Islet precursor cell (in vitro differentiated cells): ENCODE measurements at regions not wholly inside any gene's neighbourhood (a gene's known extent, or its start where the extent isn't known, plus 50 kb on each side); places are given as distances from the start of the nearest gene placed in this dataset.

ENCODE experiments used
- DNase-seq: peaks from one replicate; pipeline ENCODE4 v3.0.0-alpha.2; 2018

DNA sequence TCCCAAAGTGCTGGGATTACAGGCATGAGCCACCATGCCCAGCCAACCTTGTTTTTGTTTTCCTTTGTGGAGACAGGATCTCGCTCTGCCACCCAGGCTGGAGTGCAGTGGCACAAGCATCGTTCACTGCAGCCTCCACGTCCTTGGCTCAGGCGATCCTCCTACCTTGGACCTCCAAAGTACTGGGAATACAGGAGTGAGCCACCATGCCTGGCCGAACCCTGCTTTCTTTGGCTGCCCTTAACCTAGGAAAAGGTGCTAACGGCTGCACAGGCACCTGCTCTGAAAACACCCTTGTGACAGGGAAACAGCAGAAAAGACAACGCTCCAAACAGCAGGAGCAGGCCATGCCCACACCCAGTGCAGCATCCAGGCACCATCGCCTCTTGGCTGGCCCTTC, 71.9 kb downstream of the OAT start:
- peak; percentile 30 for DNase-seq

DNA sequence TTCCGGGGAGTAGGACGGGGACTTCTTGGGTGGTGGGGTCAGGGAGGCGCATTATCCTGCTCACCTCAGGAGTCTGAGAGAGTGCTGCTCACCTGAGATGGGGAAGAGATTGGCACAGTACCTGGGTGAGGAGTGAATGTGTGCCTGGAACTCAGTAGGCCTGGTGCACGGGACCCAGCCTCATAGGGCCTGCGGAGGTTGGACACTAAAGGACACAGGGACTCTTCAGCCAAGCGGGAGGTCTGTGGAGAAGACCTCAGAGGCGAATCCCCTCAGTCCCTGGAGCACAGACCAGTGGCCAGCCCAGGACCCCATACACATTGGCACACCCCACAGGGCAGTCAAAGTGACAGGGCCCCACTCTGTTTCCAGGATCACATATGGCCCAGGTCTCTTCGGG, 73.2 kb downstream of the OAT start:
- DNase-seq = no peak

DNA sequence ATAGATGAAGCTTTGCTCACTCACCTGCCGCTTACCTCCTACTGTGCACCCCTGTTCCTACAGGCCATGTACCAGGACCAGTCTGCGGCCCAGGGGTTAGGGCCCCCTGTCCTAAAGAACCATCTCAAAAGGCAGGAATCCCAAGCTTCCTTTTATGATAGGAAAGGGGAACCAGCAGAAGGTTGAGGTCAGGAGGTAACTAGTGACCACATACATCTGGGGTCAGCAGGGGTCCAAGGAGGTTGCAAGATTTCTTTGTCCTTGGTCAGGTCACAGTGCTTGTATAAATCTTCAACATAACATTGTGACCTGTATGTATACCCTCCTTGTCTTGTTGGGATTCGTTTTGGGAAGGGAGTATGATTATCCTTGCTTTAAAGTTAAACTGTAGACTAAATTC, 73.8 kb downstream of the OAT start:
- no peak for DNase-seq

DNA sequence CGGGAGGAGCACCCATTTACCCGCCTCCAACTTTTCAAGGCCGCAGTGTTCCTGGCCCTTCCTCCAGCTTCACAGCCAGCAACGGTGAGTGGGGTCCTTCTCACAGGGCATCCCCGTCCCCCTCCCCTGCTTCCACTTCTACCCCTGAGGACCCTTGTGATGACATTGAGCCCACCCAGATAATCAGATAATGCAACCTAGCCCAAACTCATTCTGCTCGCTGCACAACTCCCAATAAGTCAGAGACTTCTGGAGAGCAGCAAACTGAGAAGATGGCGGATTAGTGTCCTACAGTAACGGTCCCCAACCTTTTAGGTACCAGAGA, 74.5 kb downstream of the OAT start:
- DNase-seq = no peak

DNA sequence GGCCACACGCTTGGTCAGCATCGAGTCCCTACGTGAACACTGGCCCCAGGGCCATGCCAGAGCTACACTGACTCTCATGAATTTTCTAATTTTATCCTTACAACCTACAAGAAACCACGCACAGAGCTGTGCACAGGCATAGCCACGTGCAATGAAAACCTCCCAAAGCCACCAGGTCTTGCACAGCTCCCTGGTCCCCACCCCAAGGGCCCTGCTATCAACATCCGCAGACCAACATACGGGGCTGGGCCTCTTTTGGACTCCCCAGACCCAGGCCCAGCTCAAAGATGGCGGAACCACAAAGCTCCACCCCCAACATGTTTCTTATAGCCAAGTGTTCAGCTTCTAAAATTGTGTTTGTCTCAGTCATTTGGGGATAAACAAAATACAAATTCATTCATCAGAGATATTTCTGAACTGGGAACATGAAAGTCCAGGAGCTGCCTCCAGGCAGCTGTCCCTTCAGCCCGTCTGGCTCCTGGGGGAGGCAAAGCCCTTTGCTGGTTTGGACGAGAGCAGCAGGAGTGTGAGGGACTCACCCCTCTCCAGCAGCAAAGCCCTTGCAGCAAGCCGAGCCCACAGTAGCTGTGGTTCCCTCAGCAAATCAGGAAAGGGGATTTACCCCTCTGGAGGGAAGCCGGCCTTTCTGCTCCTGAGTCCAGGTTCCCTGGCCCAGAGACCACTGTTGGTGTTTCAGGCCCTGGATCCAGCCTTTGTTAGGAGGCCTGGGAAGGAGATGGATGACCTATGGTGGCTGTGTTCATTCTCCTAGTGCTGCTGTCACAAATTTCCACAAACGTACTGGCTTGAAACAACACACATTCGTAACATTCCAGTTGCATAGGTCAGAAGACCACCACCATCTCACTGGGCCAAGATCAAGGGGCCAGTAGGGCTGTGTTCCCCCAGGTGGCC, 75.1 kb downstream of the OAT start:
- DNase-seq = peak; percentile 47

DNA sequence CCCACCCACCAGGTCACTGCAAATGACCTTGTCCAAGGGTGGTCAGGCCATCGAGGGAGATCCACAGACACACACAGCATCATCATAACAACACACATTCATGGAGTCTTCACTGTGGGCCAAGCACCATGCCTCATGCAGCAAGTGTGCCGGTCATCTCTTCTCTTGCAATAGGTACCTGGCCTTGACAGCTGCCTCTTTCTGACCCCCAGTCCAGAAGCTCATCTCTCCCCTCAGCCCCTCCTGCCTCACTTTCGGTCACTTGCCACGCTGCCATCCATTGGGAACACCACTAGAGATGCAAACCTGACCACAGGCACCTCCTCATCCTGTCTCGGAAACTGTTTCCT, 75.9 kb downstream of the OAT start:
- peak; percentile 29 for DNase-seq

DNA sequence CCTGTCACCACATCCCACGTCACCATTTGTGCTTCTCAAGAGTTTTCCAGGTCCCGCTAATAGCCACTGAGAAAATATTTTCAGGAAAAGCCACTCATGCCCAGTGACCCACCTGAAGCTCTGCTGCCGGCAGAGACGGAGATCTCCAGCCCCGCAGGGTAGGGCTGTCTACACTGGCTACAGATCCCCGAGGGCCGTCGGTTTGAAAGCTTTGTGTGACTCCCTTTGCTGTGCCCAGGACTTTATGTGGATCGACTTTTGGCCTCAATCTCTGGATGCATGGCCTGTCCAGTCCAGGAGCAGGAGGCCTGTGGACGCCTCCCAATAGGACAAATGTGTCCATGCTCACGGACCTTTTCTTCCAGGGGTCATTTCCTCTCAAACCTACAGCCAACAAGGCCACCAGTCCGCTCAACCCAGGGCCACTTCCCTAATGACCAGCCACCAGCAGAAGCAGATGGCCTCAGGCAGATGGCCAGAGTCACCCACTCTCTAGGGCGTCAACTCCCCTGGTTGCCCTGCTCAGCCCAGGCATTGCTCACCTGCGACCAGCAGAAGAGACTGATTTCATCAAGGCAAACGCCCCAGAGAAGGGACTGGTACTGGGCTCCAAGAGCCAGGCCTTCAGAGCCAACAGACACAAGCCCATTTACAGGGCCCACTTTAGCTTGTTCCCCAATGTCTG, 76.4 kb downstream of the OAT start:
- peak; percentile 36 for DNase-seq

DNA sequence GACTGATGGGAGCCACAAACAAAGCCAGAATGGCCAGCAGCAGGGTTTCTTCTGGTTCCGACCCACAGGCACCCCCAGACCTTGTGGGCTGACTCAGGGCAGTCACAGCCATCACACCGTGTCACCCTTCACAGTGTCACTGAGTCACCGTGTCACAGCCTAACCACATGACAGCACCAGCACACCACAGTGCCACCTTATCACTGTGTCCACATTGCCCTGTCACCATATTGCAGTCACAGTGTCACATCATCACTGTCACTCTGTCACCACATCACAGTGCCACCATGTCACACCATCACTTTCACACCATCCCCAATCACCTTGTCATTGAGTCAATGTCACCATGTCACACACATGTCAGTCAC, 77.0 kb downstream of the OAT start:
- no peak for DNase-seq

DNA sequence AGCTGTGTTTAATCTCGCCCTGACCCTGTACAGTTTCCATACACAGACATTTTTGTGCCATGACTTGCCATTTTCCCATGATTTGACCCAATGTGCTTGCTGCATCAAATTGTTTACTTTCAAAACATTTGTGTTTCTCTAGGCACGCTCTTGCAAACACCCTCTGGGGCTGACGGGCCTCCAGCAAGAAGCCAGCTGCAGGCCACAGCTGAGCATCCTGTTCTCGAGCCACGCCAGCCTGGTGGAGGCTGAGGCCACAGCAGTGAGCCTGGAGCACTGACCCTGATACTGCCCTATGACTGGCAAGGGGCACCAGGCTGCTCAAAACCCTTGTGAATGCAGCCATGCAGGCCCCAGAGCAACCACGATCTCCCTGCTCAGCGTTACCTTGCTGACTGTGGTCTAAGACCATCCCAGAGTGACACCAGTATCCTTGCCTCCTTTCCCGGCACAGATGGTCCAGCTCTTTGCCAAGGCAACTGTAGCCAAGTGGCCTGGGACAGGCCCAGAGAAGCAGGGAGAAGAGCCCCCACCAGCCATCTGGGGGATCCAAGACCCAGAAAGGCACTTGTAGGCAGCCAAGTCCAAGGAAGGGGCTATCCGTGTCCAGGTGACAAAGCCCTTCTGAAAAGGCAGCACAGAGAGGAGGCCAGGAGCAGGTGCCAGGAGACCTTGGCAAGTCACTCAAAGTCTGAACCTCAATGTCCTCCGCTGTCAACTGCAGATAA, 78.5 kb downstream of the OAT start:
- no peak for DNase-seq

DNA sequence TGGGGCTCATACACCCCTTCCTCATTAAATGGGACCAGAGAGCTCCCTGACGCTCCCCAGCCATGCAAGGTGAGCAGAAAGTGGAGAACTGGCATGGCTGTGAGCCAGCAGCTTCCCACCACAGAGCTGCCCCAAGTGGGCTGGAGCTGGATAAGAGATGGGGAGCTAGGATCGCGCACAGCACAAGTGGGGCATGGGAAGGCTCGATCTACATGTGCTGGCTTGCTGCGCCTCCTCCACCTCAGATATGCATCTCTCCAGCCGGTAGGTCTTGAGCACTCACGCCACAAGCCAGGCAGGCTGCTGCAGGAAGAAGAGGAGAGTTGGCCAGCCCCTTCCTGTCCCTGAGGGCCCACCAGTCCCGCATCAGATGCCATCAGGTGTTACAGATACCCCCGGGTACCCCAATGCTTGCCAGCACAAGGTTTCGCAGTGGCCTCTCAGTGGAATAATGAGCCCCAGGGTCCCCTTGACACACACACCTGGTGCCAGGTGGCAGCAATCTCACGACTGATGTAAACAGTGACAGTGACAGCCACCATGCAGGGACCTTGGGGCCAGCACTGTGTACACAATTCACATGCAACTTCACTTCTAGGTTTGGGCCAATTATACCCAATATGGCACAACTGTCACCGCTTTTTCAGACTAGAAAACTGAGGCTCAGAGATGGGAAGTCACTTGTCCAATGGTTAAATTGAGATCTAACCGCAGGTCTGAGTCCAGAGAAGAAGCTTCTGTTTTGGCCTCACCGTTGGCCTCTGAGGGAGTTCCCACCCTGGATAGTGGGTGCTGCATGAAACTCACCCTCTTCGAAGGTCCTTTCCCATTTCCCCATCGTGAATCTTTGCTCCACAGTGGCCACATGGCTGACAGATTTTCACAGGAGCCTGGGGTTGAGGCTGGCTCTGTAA, 79.3 kb downstream of the OAT start:
- no peak for DNase-seq

DNA sequence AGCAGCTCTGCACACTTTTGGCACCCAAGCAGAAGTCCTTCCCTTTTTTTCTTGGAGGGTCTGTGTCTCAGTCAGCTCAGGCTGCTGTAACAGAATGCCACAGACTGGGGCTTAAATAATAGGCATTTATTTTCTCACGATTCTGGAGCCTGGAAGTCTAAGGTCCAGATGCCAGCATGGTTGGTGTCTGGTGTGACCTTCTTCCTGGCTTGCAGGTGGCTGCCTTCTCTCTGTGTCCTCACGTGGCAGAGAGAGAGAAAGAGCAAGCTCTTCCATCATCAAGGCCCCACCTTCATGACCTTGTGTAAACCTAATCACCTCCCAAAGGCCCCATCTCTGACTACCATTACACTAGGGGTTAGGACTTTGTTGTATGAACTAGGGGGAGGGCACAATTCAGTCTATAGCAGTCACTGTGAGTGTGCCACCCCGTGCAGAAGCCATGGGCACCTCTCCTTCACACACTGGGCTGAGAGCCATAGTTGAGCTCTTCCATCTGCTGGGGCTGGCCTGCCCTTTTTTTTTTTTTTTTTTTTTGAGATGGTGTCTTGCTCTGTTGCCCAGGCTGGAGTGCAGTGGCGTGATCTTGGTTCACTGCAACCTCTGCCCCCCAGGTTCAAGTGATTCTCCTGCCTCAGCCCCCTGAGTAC, 80.3 kb downstream of the OAT start:
- no peak for DNase-seq

DNA sequence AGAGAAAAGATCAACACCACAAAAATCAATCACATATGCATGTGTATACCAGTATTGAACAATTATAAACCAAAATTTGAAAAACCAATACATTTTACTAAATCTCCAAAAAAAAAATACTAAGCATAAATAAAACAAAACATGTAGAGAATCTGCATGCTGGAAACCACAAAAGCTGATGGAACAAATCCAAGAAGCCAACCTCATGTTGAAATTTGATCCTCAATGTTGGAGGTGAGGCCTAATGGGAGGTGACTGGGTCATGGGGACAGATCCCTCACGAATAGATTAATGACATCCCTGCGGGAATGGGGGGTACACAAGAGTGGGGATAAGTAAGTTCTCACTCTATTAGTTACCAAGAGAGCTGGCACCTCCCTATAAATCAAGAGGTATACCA, 82.5 kb downstream of the OAT start:
- DNase-seq = no peak

DNA sequence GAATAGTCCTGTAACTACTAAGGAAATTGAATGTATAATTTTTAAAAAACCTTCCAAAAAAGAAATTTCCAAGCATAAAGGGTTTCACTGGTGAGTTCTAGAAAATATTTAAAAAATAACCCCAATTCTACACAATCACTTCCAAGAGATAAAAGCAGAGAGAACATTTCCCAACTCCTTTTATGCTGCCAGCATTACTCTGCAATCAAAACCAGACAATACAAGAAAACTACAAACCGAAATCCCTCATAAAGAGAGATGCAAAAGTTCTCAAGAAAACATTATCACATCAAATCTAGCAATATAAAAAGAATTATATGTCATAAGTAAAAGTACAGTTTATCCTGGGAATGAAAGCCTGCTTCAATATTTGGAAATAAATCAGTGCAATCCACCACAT, 84.8 kb downstream of the OAT start:
- DNase-seq = no peak

DNA sequence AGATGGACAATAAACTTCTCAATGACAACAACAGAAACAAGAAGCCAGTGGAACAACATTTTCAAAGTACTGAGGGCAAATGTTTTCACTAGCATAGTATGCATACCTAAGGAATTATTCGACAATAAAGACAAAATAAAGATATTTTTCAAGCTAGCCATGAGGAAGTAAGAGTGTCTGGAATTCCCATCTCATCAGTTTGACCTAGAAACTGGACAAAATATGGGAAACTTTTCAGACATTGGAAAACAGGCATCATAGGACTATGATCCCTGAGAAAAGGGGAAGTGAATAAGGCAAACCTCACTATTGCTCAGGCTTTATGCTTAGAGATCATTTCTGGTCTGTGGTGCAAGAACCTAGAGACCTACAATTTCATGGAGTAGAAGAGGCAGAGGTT, 86.3 kb downstream of the OAT start:
- no peak for DNase-seq

DNA sequence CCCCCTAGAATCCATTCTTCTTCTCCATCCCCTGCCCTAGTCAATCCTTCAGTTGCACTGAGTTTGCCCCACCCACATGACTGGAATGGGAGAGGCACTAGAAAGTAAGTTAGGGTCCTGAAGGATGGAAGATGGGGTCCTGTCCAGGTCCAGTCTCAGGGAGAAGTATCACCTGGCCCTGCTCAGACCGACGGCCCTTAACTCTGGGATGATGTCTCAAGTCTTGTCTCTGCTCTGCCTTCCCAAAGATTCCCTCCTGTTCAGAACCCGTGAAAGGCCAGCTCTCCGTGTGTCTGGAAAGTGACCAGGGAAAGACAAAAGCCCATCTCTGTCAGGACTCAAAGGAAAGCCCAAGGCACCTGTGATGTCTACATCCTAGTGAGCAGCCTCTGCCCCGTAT, 88.8 kb downstream of the OAT start:
- DNase-seq = no peak

DNA sequence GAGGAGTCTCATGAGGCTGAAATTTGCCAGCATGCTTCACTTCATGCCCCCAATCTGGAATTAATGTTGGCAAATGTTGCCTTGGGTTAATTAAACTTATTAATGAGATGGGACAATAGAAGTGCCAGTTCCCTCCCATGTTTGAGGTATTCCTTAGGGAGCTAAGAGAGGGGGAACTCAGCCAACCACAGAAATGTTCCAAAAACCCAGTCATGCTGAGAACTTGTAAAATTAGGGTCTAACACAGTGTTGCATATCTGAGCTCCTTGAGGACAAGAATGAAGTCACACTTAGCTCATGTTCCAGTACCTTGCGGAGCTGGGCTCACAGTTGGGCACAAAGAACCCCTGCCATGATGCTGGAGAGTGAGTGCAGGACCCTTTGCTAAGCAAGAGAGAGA, 89.4 kb downstream of the OAT start:
- DNase-seq = no peak

DNA sequence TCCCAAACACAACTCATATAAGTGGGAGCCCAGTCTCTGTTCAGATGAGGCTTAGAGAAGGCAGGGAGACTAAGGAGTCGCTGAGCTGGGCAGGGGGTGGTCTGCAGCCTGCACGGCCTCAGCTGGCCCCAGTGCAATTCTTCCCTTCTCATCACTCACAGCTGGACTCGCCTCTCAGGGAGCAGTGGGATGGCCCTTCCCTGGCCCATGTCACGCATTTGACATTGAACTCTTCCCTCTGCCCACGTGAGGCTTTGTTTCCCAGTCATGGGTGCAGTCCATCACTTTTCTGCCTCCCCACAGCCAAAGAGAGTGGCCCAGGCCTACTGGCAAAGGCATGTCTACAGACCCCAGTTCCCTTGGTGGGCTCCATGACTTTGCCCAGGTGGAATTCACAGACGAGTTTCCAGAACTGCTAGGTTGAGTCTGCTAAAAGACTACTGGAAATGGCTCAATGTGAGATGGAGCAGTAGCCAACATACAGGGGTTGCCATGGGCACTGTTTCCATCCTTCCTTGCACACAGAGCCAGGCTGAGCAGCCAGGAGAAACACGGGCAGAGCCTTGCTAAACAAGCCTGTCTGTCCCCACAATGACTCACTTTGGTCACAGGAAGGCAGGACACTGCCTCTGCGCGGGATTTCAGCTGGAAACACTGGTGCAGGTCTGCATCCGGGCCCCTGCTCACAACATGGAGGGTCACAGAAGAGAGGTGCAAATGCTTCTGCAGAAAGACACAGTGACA, 90.1 kb downstream of the OAT start:
- no peak for DNase-seq

DNA sequence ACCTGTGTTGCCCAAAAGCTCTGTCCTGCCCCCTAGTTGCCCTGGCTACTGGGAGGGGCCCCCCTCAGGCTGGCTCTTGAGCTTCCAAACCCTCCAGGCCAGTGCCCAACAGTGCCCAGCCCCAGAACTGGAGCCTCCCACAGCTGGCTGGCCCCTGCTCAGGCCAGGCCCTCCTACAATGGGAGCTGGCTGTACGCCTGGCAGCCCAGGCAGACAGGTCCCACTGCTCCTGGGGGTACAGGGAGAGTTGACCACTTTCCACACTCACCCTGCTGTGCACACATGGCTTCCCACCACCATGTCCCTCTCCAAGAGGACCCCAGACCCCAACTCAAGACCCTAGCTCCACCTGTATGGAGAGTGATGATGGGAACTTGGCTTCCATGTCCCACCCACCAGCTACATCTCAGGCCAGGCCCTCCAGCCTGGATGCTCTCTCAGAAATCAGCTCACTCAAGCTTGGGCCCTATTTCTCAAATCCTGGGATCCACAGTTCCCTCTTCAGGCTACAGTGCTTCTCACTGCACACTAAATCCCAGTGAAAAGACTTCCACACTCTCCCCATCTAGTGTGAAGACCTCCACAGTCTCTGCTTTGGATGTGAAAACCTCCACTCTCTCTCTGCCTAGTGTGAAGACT, 92.6 kb downstream of the OAT start:
- DNase-seq = peak; percentile 43

DNA sequence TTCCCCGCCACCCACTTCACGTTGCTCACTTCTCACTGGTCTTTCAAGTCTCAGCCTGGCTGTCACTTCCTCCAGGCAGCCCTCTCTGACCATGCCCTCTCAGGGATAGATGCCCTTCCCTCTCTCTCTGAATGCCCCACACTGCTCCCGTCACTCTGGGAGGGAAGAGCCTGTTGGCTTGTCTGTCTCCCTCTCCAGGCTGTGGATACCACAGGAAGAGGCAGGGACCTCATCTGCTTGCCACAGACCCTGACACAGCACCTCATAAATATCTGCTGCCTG, 93.1 kb downstream of the OAT start:
- DNase-seq = no peak

DNA sequence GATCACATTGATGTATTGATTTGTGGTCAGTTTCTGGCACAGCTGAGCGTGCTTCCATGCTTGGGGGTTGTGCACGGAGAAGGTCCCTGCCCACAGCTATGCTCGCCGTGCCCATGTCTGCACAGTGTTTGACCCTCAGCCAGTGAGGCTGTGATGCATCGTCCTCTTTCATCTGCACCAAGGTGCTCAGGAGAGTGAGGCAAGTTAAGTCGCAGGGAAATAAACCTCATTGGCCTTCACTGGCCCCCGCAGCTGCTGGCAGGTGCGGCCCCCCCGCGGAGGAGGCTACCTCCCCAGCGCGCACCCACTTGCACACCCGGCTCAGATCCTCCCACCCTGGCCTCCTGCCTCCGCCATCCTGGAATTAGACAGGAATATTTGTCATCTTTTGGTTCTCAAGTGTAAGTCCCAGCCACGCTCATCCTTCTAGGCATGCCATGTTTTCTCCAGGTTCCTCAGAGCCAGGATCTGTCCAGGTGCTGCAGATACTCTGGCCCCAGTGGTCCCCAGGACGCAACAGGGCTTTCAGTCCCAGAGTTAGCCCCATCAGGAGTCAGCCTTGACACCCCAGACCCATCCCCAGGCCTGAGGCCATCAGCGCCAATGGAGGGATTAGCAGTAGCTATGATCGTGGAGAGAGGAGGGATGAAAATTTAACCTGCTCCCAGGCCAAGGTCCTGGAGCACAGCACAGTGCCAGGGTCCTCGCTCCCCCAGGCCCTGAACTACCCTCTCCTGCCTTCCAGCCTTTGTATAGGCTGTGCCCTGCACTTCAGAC, 93.7 kb downstream of the OAT start:
- DNase-seq = peak; percentile 44

DNA sequence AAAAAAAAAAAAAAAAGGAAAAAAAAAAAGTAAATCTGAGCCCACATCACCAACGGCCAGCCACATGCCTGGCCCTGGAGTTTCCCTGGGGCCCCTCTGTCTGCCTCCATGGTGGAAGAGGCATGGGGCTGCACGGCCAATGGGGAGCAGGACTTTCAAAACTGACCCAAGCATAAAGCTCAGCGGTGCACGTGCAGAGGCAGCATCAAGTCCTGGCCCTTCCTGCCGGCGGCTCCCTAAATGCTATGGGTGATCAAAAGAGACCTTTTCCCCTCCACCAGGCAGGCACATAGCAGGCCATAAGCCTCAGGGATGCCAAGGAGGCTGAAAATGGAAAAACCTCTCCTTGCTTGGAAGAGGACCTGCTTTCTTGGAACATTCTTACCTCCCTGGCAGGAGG, 94.3 kb downstream of the OAT start:
- DNase-seq = peak; percentile 40
